ENCODE measurements at regions not wholly inside any gene's neighbourhood (a gene's known extent, or its start where the extent isn't known, plus 50 kb on each side); places are given as distances from the start of the nearest gene placed in this dataset.

DNA sequence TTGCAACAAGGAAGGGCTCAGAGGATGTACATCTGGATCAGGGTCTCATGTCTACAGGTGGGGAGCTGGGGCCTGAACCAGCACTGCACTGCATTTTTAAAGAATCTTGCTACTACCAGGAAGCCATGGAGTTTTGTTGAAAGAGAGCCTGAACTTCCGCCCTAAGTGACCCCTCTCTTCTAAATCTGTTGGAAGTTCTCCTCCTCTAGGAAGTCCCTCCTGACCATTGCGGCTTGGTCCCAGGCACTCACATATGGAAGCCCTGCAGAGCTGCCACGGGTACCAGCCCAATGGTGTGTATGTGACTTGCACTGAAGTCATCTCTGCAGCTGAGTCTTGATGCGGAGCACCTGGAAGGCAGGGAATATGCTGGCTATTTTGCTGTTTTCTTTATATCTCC, 192.0 kb upstream of the GALNT2 start:
- no peaks in the 10 kb centered on the region for H3K27me3 ChIP-seq
- no peaks in the 10 kb centered on the region for H3K4me1 ChIP-seq
- no peaks in the 10 kb centered on the region for H3K36me3 ChIP-seq
- H3K9me3 ChIP-seq = no peaks in the 10 kb centered on the region
- no peak for DNase-seq
- H3K27ac ChIP-seq = no peak overlapping the region
- H3K4me3 ChIP-seq = no peak overlapping the region
- TF ChIP-seq, protein P1, sequence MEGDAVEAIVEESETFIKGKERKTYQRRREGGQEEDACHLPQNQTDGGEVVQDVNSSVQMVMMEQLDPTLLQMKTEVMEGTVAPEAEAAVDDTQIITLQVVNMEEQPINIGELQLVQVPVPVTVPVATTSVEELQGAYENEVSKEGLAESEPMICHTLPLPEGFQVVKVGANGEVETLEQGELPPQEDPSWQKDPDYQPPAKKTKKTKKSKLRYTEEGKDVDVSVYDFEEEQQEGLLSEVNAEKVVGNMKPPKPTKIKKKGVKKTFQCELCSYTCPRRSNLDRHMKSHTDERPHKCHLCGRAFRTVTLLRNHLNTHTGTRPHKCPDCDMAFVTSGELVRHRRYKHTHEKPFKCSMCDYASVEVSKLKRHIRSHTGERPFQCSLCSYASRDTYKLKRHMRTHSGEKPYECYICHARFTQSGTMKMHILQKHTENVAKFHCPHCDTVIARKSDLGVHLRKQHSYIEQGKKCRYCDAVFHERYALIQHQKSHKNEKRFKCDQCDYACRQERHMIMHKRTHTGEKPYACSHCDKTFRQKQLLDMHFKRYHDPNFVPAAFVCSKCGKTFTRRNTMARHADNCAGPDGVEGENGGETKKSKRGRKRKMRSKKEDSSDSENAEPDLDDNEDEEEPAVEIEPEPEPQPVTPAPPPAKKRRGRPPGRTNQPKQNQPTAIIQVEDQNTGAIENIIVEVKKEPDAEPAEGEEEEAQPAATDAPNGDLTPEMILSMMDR (IDR thresholded peaks at IDR 0.05) = no peak
- no peak for TF ChIP-seq POLR2A (IDR thresholded peaks at IDR 0.05)
- intact Hi-C loops (cut with DNase I; ENCODE audit: low total_unique reads) = no loop called here

DNA sequence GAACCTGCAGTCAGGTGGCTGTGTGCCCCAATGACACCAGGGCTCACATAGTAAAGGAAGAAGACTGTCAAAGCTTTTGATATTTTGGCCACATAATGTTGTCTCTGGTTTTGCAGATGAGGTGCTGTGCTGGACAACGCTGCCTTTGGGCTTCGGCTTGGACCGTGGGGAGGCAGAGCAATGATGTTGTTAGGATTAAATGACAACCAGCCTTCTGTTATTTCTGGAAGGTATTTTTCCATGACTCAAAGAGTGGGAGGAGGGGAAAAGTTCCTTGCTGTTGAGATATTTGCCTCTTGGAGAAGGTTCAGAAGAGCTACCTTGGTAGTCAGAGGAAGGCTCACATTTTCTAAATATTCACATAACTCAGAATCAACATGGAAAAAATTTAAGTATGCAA, 187.3 kb upstream of the GALNT2 start:
- Histone ChIP-seq H3K27me3 (no peaks in the 10 kb centered on the region), H3K4me3 (no peak overlapping the region), H3K9me3 (no peaks in the 10 kb centered on the region), H3K4me1 (no peaks in the 10 kb centered on the region), H3K36me3 (no peaks in the 10 kb centered on the region), H3K27ac (peak overlapping the region; percentile 41 to 56)
- intact Hi-C loops (cut with DNase I; ENCODE audit: low total_unique reads) = no loop called here
- no peak for DNase-seq
- TF ChIP-seq, protein P1 (IDR thresholded peaks at IDR 0.05) = no peak
- TF ChIP-seq POLR2A (IDR thresholded peaks at IDR 0.05) = no peak

DNA sequence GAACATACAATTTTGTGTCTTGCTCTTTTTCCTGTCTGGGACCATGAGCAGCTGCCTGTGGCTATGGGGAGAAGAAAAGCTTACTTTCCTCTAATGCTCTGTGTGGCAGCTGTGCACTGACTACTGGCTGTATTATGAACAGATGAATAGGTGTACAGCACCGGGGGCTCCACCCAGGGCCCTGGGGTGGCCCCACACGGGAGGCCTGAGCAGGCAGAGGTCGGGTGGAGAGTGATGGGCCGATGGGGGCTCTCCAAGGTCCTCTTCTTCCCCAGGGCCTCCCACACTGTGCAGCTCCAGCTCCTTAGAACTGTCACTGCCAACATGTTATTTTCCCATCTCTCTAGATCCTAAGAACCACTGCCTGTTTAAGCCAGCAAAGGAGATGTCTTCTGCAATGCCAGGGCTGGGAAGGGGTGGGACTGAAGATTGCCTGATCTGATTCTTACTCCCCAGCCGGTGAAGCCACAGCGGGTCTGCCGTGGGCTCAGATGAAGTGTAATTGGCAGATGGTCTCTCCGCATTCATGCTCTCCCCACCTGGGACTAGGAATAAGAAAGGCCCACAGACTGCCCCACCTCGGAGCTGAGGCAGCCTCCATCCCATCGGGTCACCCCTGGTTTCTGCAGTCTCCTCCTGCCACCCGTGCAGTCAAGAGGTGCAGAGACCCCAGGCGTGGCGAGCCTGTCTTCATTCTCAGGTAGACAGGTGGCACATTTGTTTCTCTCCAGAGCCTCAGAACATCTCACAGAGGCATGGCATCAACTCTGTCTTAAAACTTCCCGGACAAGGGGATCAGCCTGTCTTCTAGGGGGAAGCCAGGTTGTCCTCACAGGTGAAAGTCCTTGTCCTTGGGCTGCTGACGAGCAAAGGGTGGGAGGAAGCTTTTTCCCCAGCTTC, 186.5 kb upstream of the GALNT2 start:
- Histone ChIP-seq H3K9me3 (no peaks in the 10 kb centered on the region), H3K27me3 (no peaks in the 10 kb centered on the region), H3K36me3 (no peaks in the 10 kb centered on the region), H3K27ac (peak overlapping the region; percentile 41 to 56), H3K4me1 (no peaks in the 10 kb centered on the region), H3K4me3 (no peak overlapping the region)
- TF ChIP-seq, protein P1 (IDR thresholded peaks at IDR 0.05) = no peak
- TF ChIP-seq POLR2A (IDR thresholded peaks at IDR 0.05) = no peak
- DNase-seq = no peak
- intact Hi-C loops (cut with DNase I; ENCODE audit: low total_unique reads) = no loop called here

- no peak for TF ChIP-seq POLR2A (IDR thresholded peaks at IDR 0.05)
- TF ChIP-seq, protein P1 (IDR thresholded peaks at IDR 0.05) = no peak
- intact Hi-C loops (cut with DNase I; ENCODE audit: low total_unique reads) = no loop called here
- no peaks in the 10 kb centered on the region for H3K9me3 ChIP-seq
- H3K36me3 ChIP-seq = no peaks in the 10 kb centered on the region
- H3K27ac ChIP-seq = no peak overlapping the region
- no peak for DNase-seq
- H3K27me3 ChIP-seq = no peaks in the 10 kb centered on the region
- H3K4me1 ChIP-seq = no peaks in the 10 kb centered on the region
- H3K4me3 ChIP-seq = no peak overlapping the region
Observed at GRCh38 chr1:229882621-229883020, 184.4 kb upstream of the GALNT2 start.

GRCh38 chr1:229883504-229884200, 183.4 kb upstream of the GALNT2 start:
- Histone ChIP-seq H3K27me3 (no peaks in the 10 kb centered on the region), H3K27ac (no peak overlapping the region), H3K4me3 (no peak overlapping the region), H3K9me3 (no peaks in the 10 kb centered on the region), H3K4me1 (no peaks in the 10 kb centered on the region), H3K36me3 (no peaks in the 10 kb centered on the region)
- no peak for DNase-seq
- intact Hi-C loops (cut with DNase I; ENCODE audit: low total_unique reads) = no loop called here
- TF ChIP-seq, protein P1 (IDR thresholded peaks at IDR 0.05) = no peak
- no peak for TF ChIP-seq POLR2A (IDR thresholded peaks at IDR 0.05)

Data from uterus (tissue), 3 donors.